Testis (tissue), 2 donors: ENCODE measurements at regions not wholly inside any gene's neighbourhood (a gene's known extent, or its start where the extent isn't known, plus 50 kb on each side); places are given as distances from the start of the nearest gene placed in this dataset.

Experiments used
- DNase-seq: peaks from one replicate; pipeline ENCODE4 v3.0.0-alpha.2; 2019
- H3K27ac ChIP-seq, 2 donors: fragments of 200-600 bp; sonication (generic); one replicate each; pipeline ENCODE4 v1.5.1; 2019
- H3K27me3 ChIP-seq: fragments of 200-600 bp; sonication (generic); one replicate; pipeline ENCODE4 v1.5.1; 2019
- H3K36me3 ChIP-seq: fragments of 200-600 bp; sonication (generic); one replicate; pipeline ENCODE4 v1.5.1; 2017; ENCODE audit warnings: low read depth; ENCODE audit errors: missing control alignments
- H3K4me1 ChIP-seq: fragments of 200-600 bp; sonication (generic); one replicate; pipeline ENCODE4 v1.5.1; 2019
- H3K4me3 ChIP-seq, 2 donors: fragments of 200-600 bp; sonication (generic); one replicate each; pipeline ENCODE4 v1.5.1; 2017 to 2019
- H3K9me3 ChIP-seq: fragments of 200-600 bp; sonication (generic); one replicate; pipeline ENCODE4 v1.5.1; 2017
- CTCF ChIP-seq, 3 experiments: fragments of 450-650 bp in 2 of 3; fragments of 200-600 bp in 1 of 3; sonication (generic) in 1 of 3; IDR thresholded peaks; one replicate each; pipeline ENCODE4 v1.5.1; 2016 to 2019; ENCODE audit warnings: antibody characterized with exemption in 3 of 3, mild to moderate bottlenecking in 2 of 3, moderate library complexity in 1 of 3
- POLR2A ChIP-seq: fragments of 450-650 bp; IDR thresholded peaks from one replicate; pipeline ENCODE4 v1.6.1; 2017; ENCODE audit warnings: antibody characterized with exemption, mild to moderate bottlenecking, moderate library complexity
- WGBS, 2 donors: methylation state at CpG; one replicate each; pipeline ENCODE4 v1.1.5; 2018; 5-methylcytosine and 5-hydroxymethylcytosine counted together
- intact Hi-C: fragments of 100-400 bp; cut with DNase I; formaldehyde crosslinking; loops from one replicate; pipeline ENCODE4 v1.15.1; 2023; ENCODE audit warnings: low total_unique reads

- Histone ChIP-seq H3K4me3 (no peak overlapping the region), H3K4me1 (no peaks in the 10 kb centered on the region), H3K27me3 (no peaks in the 10 kb centered on the region), H3K9me3 (no peaks in the 10 kb centered on the region), H3K27ac (no peak overlapping the region), H3K36me3 (no peaks in the 10 kb centered on the region)
- no peak for DNase-seq
- intact Hi-C loops = no loop called here
- WGBS, 2 donors = 88 to 92% methylated on average over 1 of the region's 1 CpG
- TF ChIP-seq CTCF (IDR thresholded peaks at IDR 0.05) = no peak
- TF ChIP-seq POLR2A = no peak
These were observed 778.1 kb upstream of the SOX9 start for GRCh38 chr17:71342737-71343136.

- WGBS, 2 donors = 77 to 93% methylated on average over 6 of the region's 6 CpGs
- no peaks in the 10 kb centered on the region for H3K9me3 ChIP-seq
- no peaks in the 10 kb centered on the region for H3K27me3 ChIP-seq
- H3K4me3 ChIP-seq = no peak overlapping the region
- intact Hi-C loops = no loop called here
- TF ChIP-seq CTCF (IDR thresholded peaks at IDR 0.05) (no peak), POLR2A (no peak)
- H3K27ac ChIP-seq = no peak overlapping the region
- no peaks in the 10 kb centered on the region for H3K36me3 ChIP-seq
- no peak for DNase-seq
- no peaks in the 10 kb centered on the region for H3K4me1 ChIP-seq
These were observed 770.8 kb upstream of the SOX9 start for GRCh38 chr17:71349908-71350600.

GRCh38 chr17:71360301-71360700 is 760.5 kb upstream of the SOX9 start:
- H3K27me3 ChIP-seq = no peaks in the 10 kb centered on the region
- H3K36me3 ChIP-seq = no peaks in the 10 kb centered on the region
- H3K9me3 ChIP-seq = no peaks in the 10 kb centered on the region
- no peaks in the 10 kb centered on the region for H3K4me1 ChIP-seq
- no peak overlapping the region for H3K4me3 ChIP-seq
- no peak for DNase-seq
- TF ChIP-seq POLR2A = no peak
- TF ChIP-seq CTCF (IDR thresholded peaks at IDR 0.05) = no peak
- 84 to 89% methylated on average over 3 of the region's 3 CpGs for WGBS, 2 donors
- intact Hi-C loops = no loop called here
- no peak overlapping the region for H3K27ac ChIP-seq

- Histone ChIP-seq H3K9me3 (no peaks in the 10 kb centered on the region), H3K27me3 (no peaks in the 10 kb centered on the region), H3K27ac (no peak overlapping the region), H3K36me3 (no peaks in the 10 kb centered on the region), H3K4me1 (no peaks in the 10 kb centered on the region), H3K4me3 (no peak overlapping the region)
- no peak for TF ChIP-seq CTCF (IDR thresholded peaks at IDR 0.05)
- no peak for TF ChIP-seq POLR2A
- no peak for DNase-seq
- WGBS, 2 donors = 58 to 60% methylated on average over 7 of the region's 7 CpGs
- intact Hi-C loops = no loop called here
These were observed 759.0 kb upstream of the SOX9 start for GRCh38 chr17:71361656-71362450.
